ENCODE measurements at regions not wholly inside any gene's neighbourhood (a gene's known extent, or its start where the extent isn't known, plus 50 kb on each side); places are given as distances from the start of the nearest gene placed in this dataset.
"Not testable (repeated sequence)": the region's sequence is repeated elsewhere in the genome, so short reads cannot be mapped to it uniquely, and the experiment has no call there.

- Histone ChIP-seq H3K56ac (ENCODE audit: extremely low read depth, insufficient read depth, low read length) (no peak overlapping the region), H3K18ac (ENCODE audit: low read depth, low read length) (no peak overlapping the region), H3K23ac (ENCODE audit: low read depth, low read length) (no peak overlapping the region), H3K9ac (ENCODE audit: low read depth, low read length) (no peak overlapping the region), H3K27me3 (ENCODE audit: control insufficient read depth, insufficient read depth, low read length) (no peaks in the 10 kb centered on the region), H2BK5ac (ENCODE audit: low read depth, low read length, poor library complexity, severe bottlenecking) (no peak overlapping the region), H3K36me3 (ENCODE audit: control insufficient read depth, insufficient read depth, low read length) (no peaks in the 10 kb centered on the region), H4K91ac (ENCODE audit: insufficient read depth, low read depth, low read length) (no peak overlapping the region), H3K4ac (ENCODE audit: low read depth, low read length) (no peak overlapping the region), H3K9me3 (ENCODE audit: control insufficient read depth, insufficient read depth, low read length) (no peaks in the 10 kb centered on the region), H3K4me1 (ENCODE audit: control insufficient read depth, insufficient read depth, low read length) (no peaks in the 10 kb centered on the region), H3K27ac (ENCODE audit: insufficient read depth, low read length) (no peak overlapping the region), H2AFZ (replicated peaks; ENCODE audit: low read length, poor library complexity) (no peak overlapping the region), H3K4me3 (ENCODE audit: insufficient read depth, low read depth, low read length) (no peak overlapping the region), H2BK120ac (ENCODE audit: low read depth, low read length) (no peak overlapping the region), H2AK9ac (replicated peaks; ENCODE audit: low read depth, low read length, poor library complexity) (no peak overlapping the region), H4K20me1 (ENCODE audit: insufficient read depth, low read length) (no peaks in the 10 kb centered on the region), H2AK5ac (ENCODE audit: low read depth, low read length) (no peak overlapping the region), H4K5ac (ENCODE audit: low read depth, low read length) (no peak overlapping the region), H3K79me1 (ENCODE audit: low read depth in 1 of 2, low read length in 2 of 2) (no peaks in the 10 kb centered on the region), H3K14ac (replicated peaks; ENCODE audit: low read depth, low read length) (no peak overlapping the region), H3K4me2 (ENCODE audit: low read depth, low read length) (no peak overlapping the region), H2BK20ac (ENCODE audit: low read depth, low read length) (no peak overlapping the region), H3K9me1 (ENCODE audit: insufficient read depth, low read length) (no peaks in the 10 kb centered on the region), H2BK15ac (ENCODE audit: low read depth, low read length) (no peak overlapping the region), H4K8ac (ENCODE audit: low read depth in 2 of 2, low read length in 2 of 2) (no peak overlapping the region)
- no CpG with 5 or more reads among the region's 4 CpGs for WGBS, 2 experiments (ENCODE audit: extremely low coverage in 2 of 2, insufficient read length in 1 of 2)
- DNase-seq (no peak), ATAC-seq (ENCODE audit: low read depth) (no peak)
- TF ChIP-seq POLR2A (IDR thresholded peaks at IDR 0.05; ENCODE audit: low read depth, low read length) (no peak), BHLHE40 (IDR thresholded peaks at IDR 0.05; ENCODE audit: low read depth, low read length) (no peak), CHD1 (IDR thresholded peaks at IDR 0.05; ENCODE audit: low read depth, low read length) (no peak), RCOR1 (IDR thresholded peaks at IDR 0.05; ENCODE audit: insufficient replicate concordance, low read length) (no peak)
- in situ Hi-C loops (cut with MboI; ENCODE audit: low sequenced_read_pairs) (no loop called here), dilution Hi-C loops (cut with HindIII; ENCODE audit: low sequenced_read_pairs, unreplicated experiment) (no loop called here), intact Hi-C loops (cut with micrococcal nuclease) (no loop called here)
- no TSS peak for BruUV-seq (replicated peaks)
- CTCF ChIA-PET = no interaction called here
- POLR2A ChIA-PET (ENCODE audit: unreplicated experiment) = no interaction called here
These were observed 81.6 kb upstream of the MID1 start for GRCh38 chrX:10702031-10702430.

GRCh38 chrX:10706342-10706741 is 86.0 kb upstream of the MID1 start:
- H2BK20ac ChIP-seq (ENCODE audit: low read depth, low read length); H3K9me3 ChIP-seq (ENCODE audit: control insufficient read depth, insufficient read depth, low read length); POLR2A ChIA-PET (ENCODE audit: unreplicated experiment); H3K56ac ChIP-seq (ENCODE audit: extremely low read depth, insufficient read depth, low read length); H2BK5ac ChIP-seq (ENCODE audit: low read depth, low read length, poor library complexity, severe bottlenecking); H3K9ac ChIP-seq (ENCODE audit: low read depth, low read length); BruUV-seq (replicated peaks); H3K79me1 ChIP-seq (ENCODE audit: low read depth in 1 of 2, low read length in 2 of 2); CTCF ChIA-PET; H3K4me1 ChIP-seq (ENCODE audit: control insufficient read depth, insufficient read depth, low read length); H3K14ac ChIP-seq (replicated peaks; ENCODE audit: low read depth, low read length); H4K5ac ChIP-seq (ENCODE audit: low read depth, low read length); H2AK5ac ChIP-seq (ENCODE audit: low read depth, low read length); H3K36me3 ChIP-seq (ENCODE audit: control insufficient read depth, insufficient read depth, low read length); H3K18ac ChIP-seq (ENCODE audit: low read depth, low read length); in situ Hi-C loops (cut with MboI; ENCODE audit: low sequenced_read_pairs); H3K4me3 ChIP-seq (ENCODE audit: insufficient read depth, low read depth, low read length); H2AFZ ChIP-seq (replicated peaks; ENCODE audit: low read length, poor library complexity); H4K8ac ChIP-seq (ENCODE audit: low read depth in 2 of 2, low read length in 2 of 2); ATAC-seq (ENCODE audit: low read depth); H3K27ac ChIP-seq (ENCODE audit: insufficient read depth, low read length); H3K9me1 ChIP-seq (ENCODE audit: insufficient read depth, low read length); H3K4ac ChIP-seq (ENCODE audit: low read depth, low read length); H2BK15ac ChIP-seq (ENCODE audit: low read depth, low read length); intact Hi-C loops (cut with micrococcal nuclease); dilution Hi-C loops (cut with HindIII; ENCODE audit: low sequenced_read_pairs, unreplicated experiment); H3K4me2 ChIP-seq (ENCODE audit: low read depth, low read length); H2AK9ac ChIP-seq (replicated peaks; ENCODE audit: low read depth, low read length, poor library complexity); DNase-seq; H4K20me1 ChIP-seq (ENCODE audit: insufficient read depth, low read length); H3K23ac ChIP-seq (ENCODE audit: low read depth, low read length); H2BK120ac ChIP-seq (ENCODE audit: low read depth, low read length); H3K27me3 ChIP-seq (ENCODE audit: control insufficient read depth, insufficient read depth, low read length); H4K91ac ChIP-seq (ENCODE audit: insufficient read depth, low read depth, low read length): not testable (repeated sequence)
- WGBS, 2 experiments (ENCODE audit: extremely low coverage in 2 of 2, insufficient read length in 1 of 2) = no CpG with 5 or more reads among the region's 3 CpGs
